ENCODE measurements at regions not wholly inside any gene's neighbourhood (a gene's known extent, or its start where the extent isn't known, plus 50 kb on each side); places are given as distances from the start of the nearest gene placed in this dataset.
A peak's percentile ranks its signal among the peaks of the same experiment; 100 is the strongest.
"Not testable (repeated sequence)": the region's sequence is repeated elsewhere in the genome, so short reads cannot be mapped to it uniquely, and the experiment has no call there.

DNA sequence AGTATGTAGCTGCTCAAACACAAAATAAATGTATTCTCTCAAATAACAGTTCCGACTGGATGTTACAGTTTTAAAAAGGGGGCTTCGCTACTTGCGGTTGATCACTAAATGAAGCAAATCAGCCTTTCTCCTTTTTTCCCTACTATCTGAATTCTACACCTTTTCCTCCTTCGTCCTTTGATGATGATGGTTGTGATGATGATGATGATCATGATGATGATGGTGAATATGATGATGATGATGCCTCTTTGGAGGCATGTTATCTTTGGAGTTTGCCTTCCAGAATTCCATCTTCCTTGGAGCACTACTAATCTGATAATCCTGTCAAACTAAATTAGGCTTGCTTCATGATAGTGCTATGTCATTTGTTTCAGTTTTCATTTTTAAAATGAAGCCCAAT is 1073.3 kb downstream of the SOCS6 start:
- no peaks in the 10 kb centered on the region for H3K4me1 Mint-ChIP-seq (ENCODE audit: low read depth)
- no peak for DNase-seq (ENCODE audit: low spot score, unreplicated experiment)
- H3K36me3 Mint-ChIP-seq (ENCODE audit: insufficient read depth) = peaks cover 3% of the 10 kb centered on the region
- peaks cover 8% of the 10 kb centered on the region for H3K9me3 Mint-ChIP-seq (ENCODE audit: low read depth)
- TF ChIP-seq, protein P1, sequence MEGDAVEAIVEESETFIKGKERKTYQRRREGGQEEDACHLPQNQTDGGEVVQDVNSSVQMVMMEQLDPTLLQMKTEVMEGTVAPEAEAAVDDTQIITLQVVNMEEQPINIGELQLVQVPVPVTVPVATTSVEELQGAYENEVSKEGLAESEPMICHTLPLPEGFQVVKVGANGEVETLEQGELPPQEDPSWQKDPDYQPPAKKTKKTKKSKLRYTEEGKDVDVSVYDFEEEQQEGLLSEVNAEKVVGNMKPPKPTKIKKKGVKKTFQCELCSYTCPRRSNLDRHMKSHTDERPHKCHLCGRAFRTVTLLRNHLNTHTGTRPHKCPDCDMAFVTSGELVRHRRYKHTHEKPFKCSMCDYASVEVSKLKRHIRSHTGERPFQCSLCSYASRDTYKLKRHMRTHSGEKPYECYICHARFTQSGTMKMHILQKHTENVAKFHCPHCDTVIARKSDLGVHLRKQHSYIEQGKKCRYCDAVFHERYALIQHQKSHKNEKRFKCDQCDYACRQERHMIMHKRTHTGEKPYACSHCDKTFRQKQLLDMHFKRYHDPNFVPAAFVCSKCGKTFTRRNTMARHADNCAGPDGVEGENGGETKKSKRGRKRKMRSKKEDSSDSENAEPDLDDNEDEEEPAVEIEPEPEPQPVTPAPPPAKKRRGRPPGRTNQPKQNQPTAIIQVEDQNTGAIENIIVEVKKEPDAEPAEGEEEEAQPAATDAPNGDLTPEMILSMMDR (IDR thresholded peaks at IDR 0.05; ENCODE audit: unreplicated experiment) = no peak
- no peaks in the 10 kb centered on the region for H3K27me3 Mint-ChIP-seq
- no peak overlapping the region for H3K4me3 Mint-ChIP-seq (ENCODE audit: low read depth)
- H3K27ac Mint-ChIP-seq = no peak overlapping the region

DNA sequence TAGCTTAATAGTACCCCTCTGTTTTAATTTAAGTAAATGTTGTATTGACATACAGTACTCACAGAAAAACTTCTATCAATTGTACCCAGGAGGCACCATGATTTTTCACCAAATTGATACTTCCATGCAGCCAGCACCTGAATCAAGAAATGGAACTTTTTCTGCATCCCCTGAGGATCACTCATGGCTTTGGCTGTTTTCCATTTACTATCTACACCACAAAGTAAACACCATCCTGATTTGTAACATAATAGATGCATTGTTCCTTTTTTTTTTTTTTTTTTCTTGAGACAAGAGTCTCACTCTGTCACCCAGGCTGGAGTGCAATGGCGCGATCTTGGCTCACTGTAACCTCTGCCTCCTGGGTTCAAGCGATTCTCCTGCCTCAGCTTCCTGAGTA is 1066.8 kb downstream of the SOCS6 start:
- H3K36me3 Mint-ChIP-seq (ENCODE audit: insufficient read depth); DNase-seq (ENCODE audit: low spot score, unreplicated experiment); H3K4me1 Mint-ChIP-seq (ENCODE audit: low read depth); H3K9me3 Mint-ChIP-seq (ENCODE audit: low read depth); H3K27me3 Mint-ChIP-seq; H3K4me3 Mint-ChIP-seq (ENCODE audit: low read depth): not testable (repeated sequence)
- peak overlapping the region; percentile 41 for H3K27ac Mint-ChIP-seq

DNA sequence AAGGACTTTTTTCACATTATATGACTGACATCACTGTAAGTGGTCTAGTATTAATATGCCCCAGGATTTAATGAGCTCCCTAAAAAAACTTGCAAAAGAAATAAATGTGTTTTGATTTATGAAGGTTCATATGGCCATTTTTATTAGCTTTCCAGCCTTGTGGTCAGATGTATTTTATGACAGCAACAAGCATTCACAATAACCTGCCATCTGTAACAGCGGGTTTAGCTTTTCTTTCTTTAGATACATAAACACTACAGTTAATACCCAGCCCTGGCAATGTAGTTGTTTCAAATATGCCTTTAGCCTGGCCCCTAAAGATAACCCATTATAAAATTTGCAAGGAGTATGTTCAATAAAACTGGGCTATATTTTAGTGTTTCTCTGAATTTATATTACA is 1063.8 kb downstream of the SOCS6 start:
- H3K9me3 Mint-ChIP-seq (ENCODE audit: low read depth) = no peaks in the 10 kb centered on the region
- H3K4me1 Mint-ChIP-seq (ENCODE audit: low read depth) = no peaks in the 10 kb centered on the region
- H3K4me3 Mint-ChIP-seq (ENCODE audit: low read depth) = no peak overlapping the region
- no peaks in the 10 kb centered on the region for H3K36me3 Mint-ChIP-seq (ENCODE audit: insufficient read depth)
- TF ChIP-seq, protein P1 (IDR thresholded peaks at IDR 0.05; ENCODE audit: unreplicated experiment) = no peak
- H3K27me3 Mint-ChIP-seq = no peaks in the 10 kb centered on the region
- no peak for DNase-seq (ENCODE audit: low spot score, unreplicated experiment)
- H3K27ac Mint-ChIP-seq = no peak overlapping the region

DNA sequence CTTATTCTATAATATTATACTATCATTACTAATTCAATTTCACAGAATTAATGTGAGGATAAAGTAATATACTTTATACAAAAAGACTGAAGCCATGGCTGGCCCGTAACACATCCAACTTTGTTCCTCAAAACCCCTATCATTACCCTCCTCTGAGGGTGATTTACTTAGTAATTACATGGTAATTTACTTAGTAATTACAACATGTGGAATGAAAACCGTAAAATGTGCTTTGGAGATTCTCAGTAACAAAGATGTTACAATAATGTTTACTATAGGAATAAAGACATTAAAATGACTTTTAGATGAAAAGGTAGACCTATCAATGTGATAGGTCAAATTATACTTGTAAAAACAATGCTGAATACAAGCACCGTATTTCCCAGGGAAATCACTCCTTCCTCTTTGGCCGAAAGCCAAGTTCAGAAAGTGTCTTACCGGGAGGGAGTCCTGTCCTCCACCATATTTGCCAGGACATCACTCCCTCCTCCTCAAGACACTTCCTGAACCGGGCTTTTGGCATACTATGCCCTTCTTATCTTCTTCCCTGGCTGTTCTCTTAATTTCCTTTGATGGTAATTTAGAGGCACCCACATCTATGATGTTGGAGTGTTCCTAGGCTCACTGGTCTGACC is 1047.8 kb downstream of the SOCS6 start:
- no peak for DNase-seq (ENCODE audit: low spot score, unreplicated experiment)
- H3K9me3 Mint-ChIP-seq (ENCODE audit: low read depth) = no peaks in the 10 kb centered on the region
- H3K36me3 Mint-ChIP-seq (ENCODE audit: insufficient read depth) = no peaks in the 10 kb centered on the region
- H3K4me3 Mint-ChIP-seq (ENCODE audit: low read depth) = no peak overlapping the region
- TF ChIP-seq, protein P1 (IDR thresholded peaks at IDR 0.05; ENCODE audit: unreplicated experiment) = no peak
- no peaks in the 10 kb centered on the region for H3K4me1 Mint-ChIP-seq (ENCODE audit: low read depth)
- H3K27ac Mint-ChIP-seq = no peak overlapping the region
- no peaks in the 10 kb centered on the region for H3K27me3 Mint-ChIP-seq

DNA sequence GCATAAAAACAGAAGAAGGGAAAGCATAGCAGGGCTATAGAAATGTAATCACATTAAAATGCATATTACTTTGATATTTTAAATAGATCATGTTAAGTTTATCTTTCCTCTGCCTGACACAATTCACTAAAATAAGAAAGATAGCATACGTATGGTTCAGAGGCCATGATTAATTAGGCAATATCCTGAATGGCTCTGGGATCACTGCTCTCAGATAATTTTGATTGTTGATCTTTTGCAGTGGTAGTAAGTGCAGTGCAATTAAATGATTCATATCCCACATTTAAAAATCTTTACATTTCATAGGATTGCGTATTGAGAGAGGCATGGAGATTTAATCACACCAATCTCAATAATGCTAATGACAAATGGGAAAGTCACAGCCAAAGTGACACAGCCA is 1040.7 kb downstream of the SOCS6 start:
- H3K27ac Mint-ChIP-seq = no peak overlapping the region
- DNase-seq (ENCODE audit: low spot score, unreplicated experiment) = no peak
- H3K27me3 Mint-ChIP-seq = no peaks in the 10 kb centered on the region
- peaks cover 4% of the 10 kb centered on the region for H3K4me1 Mint-ChIP-seq (ENCODE audit: low read depth)
- no peak overlapping the region for H3K4me3 Mint-ChIP-seq (ENCODE audit: low read depth)
- TF ChIP-seq, protein P1 (IDR thresholded peaks at IDR 0.05; ENCODE audit: unreplicated experiment) = no peak
- H3K36me3 Mint-ChIP-seq (ENCODE audit: insufficient read depth) = no peaks in the 10 kb centered on the region
- no peaks in the 10 kb centered on the region for H3K9me3 Mint-ChIP-seq (ENCODE audit: low read depth)

DNA sequence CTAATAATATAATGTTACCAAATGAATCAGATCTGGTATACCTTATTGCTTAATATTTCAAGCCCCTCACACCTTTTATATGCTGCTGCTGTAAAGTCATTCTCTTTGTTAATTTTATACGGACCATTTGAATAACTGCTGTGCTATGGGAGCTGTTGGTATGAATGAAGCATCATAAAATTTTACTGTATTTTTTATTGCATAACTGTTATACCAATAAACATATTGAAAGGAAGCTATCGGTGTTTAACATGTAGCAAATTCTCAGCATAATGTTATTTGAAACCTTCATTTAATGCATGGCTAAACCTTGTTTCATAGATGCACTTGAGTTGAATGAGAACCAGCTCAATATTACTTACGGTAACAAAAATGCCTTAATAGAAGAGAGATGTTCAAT is 1040.3 kb downstream of the SOCS6 start:
- peaks cover 4% of the 10 kb centered on the region for H3K4me1 Mint-ChIP-seq (ENCODE audit: low read depth)

More for the DNA sequence above, 1040.3 kb downstream of the SOCS6 start:
- Mint-ChIP-seq H3K36me3 (ENCODE audit: insufficient read depth) (no peaks in the 10 kb centered on the region), H3K27me3 (no peaks in the 10 kb centered on the region), H3K4me3 (ENCODE audit: low read depth) (no peak overlapping the region), H3K9me3 (ENCODE audit: low read depth) (no peaks in the 10 kb centered on the region), H3K27ac (no peak overlapping the region)
- TF ChIP-seq, protein P1 (IDR thresholded peaks at IDR 0.05; ENCODE audit: unreplicated experiment) = no peak
- no peak for DNase-seq (ENCODE audit: low spot score, unreplicated experiment)
